BE2C (cell line): ENCODE measurements at regions not wholly inside any gene's neighbourhood (a gene's known extent, or its start where the extent isn't known, plus 50 kb on each side); places are given as distances from the start of the nearest gene placed in this dataset.

Experiments
- DNase-seq: peaks from one replicate; pipeline ENCODE4 v3.0.0-alpha.2; 2020
- H3K27me3 ChIP-seq: fragments of 250-450 bp; sonication (Bioruptor Pico); 2 replicates; pipeline ENCODE4 v1.5.1; 2020; ENCODE audit warnings: mild to moderate bottlenecking
- H3K36me3 ChIP-seq: fragments of 250-450 bp; sonication (Bioruptor Pico); 2 replicates; pipeline ENCODE4 v1.5.1; 2020; ENCODE audit warnings: mild to moderate bottlenecking
- H3K4me1 ChIP-seq: fragments of 250-450 bp; sonication (Bioruptor Pico); 2 replicates; pipeline ENCODE4 v1.5.1; 2020
- H3K4me3 ChIP-seq: 2 replicates; pipeline ENCODE4 v1.5.1; 2011; ENCODE audit warnings: low read depth, low read length
- H3K9me3 ChIP-seq: fragments of 250-450 bp; sonication (Bioruptor Pico); 2 replicates; pipeline ENCODE4 v1.5.1; 2020
- TF ChIP-seq, protein P1 (sequence below): IDR thresholded peaks from 2 replicates; pipeline ENCODE4 v1.5.1; 2012; ENCODE audit warnings: mild to moderate bottlenecking, low read depth, low read length

DNA sequence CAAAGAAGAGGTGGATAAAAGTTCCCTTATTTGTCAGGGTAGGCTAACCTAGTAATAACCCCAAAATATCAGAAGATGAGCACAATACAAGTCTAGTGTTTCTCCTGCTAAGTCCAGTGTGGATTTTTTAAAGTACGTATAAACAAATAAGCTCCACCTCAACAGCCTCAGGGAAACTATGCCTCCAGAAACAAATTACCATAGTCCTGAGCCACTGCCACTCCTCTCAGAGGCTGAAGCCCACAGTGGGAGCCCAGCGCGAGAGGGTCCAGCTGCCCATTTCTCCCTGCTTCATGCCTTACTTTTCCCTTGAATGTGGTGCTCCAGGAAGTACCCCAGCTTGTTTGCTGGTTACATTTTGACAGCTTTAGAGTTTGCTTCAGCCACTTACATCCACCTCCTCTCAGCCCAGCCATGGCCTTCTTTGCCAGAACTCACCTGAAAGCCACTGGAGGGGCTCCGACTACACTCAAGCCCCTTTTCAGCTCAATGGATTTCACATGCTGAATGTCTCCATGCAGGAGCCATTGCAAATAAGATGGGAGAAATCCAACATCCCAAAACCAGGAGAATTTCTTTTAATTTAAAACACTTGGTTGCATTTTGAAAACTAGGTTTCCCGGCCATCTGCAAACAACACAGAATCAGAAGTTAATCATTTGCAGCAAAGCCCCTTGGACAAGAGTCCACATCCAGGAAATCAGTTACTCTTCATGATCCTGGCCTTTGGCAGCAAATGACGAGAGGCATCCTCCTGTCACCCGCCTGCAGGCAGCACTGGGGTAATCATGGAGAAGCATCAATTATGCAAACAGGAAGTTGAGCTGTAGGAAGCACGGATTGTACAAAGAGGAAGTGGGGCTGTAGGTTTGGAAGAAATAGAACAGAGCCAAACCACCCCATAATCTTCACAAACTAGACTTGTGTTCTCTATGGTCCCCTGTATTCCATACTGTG lies 138.1 kb downstream of the HERPUD2 start:
- H3K36me3 ChIP-seq: no peaks in the 10 kb centered on the region
- TF ChIP-seq, protein P1, sequence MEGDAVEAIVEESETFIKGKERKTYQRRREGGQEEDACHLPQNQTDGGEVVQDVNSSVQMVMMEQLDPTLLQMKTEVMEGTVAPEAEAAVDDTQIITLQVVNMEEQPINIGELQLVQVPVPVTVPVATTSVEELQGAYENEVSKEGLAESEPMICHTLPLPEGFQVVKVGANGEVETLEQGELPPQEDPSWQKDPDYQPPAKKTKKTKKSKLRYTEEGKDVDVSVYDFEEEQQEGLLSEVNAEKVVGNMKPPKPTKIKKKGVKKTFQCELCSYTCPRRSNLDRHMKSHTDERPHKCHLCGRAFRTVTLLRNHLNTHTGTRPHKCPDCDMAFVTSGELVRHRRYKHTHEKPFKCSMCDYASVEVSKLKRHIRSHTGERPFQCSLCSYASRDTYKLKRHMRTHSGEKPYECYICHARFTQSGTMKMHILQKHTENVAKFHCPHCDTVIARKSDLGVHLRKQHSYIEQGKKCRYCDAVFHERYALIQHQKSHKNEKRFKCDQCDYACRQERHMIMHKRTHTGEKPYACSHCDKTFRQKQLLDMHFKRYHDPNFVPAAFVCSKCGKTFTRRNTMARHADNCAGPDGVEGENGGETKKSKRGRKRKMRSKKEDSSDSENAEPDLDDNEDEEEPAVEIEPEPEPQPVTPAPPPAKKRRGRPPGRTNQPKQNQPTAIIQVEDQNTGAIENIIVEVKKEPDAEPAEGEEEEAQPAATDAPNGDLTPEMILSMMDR: no peak
- DNase-seq: no peak
- H3K27me3 ChIP-seq: no peaks in the 10 kb centered on the region
- H3K9me3 ChIP-seq: no peaks in the 10 kb centered on the region
- no peak overlapping the region for H3K4me3 ChIP-seq
- no peaks in the 10 kb centered on the region for H3K4me1 ChIP-seq

DNA sequence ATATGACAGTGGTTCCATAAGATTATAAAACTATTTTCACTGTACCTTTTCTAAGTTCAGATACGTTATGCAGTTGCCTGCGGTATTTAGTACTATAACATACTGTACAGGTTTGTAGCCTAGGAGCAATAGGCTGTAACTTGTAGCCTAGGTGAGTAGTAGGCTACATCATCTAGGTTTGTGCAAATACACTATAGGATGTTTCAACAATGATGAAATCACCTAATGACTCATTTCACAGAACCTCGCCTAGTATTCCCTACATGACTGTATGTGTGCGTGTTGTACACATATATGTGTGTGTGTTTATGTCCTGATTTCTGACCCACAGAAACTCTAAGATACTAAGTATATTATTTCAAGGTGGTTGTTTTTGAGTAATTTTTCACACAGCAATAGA lies 139.0 kb downstream of the HERPUD2 start:
- no peak for DNase-seq
- H3K36me3 ChIP-seq: no peaks in the 10 kb centered on the region
- H3K9me3 ChIP-seq: no peaks in the 10 kb centered on the region
- H3K4me1 ChIP-seq: no peaks in the 10 kb centered on the region
- no peaks in the 10 kb centered on the region for H3K27me3 ChIP-seq
- no peak overlapping the region for H3K4me3 ChIP-seq
- TF ChIP-seq, protein P1: no peak

DNA sequence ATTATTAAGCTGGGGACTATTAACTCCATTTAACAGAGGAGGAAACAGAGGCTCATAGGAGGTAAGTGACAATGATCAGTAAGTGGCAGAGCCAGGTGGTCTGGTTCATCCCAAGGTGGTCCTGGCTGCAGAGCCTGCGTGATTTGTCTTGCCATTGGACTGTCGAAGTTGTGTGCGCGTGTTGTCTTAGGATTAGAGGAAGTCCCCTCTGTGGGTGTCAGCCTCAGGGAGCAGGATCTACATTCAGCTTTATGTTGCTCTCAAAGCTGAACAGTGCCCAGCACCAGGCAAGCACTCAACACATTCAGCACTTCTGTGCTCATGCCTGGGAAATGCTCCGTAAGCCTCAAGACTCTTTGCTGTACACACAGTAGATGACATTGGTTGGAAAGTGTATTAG lies 139.5 kb downstream of the HERPUD2 start:
- no peaks in the 10 kb centered on the region for H3K4me1 ChIP-seq
- TF ChIP-seq, protein P1: no peak
- H3K36me3 ChIP-seq: no peaks in the 10 kb centered on the region
- H3K4me3 ChIP-seq: no peak overlapping the region
- no peak for DNase-seq
- H3K9me3 ChIP-seq: no peaks in the 10 kb centered on the region
- no peaks in the 10 kb centered on the region for H3K27me3 ChIP-seq

DNA sequence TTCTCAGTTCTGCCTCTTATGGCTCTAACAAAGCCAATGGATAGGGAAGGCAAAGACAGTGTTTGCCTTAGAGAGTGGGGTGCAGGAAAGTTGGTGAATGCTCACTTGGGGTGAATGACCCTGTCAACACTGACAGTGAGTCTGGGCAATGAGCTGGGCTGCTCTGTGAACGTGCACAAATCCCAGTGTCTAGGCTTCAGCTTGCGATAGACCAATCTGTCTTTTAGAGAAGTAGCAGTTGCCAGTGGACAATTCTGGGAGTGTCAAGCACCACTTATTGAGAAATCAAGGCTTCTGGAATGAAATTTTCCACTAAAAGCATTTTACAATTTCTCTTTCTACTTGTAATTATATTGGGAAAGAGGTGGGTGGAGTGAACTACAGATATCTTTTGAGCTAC lies 141.4 kb downstream of the HERPUD2 start:
- no peaks in the 10 kb centered on the region for H3K9me3 ChIP-seq
- H3K4me1 ChIP-seq: no peaks in the 10 kb centered on the region
- TF ChIP-seq, protein P1: no peak
- no peaks in the 10 kb centered on the region for H3K27me3 ChIP-seq
- no peaks in the 10 kb centered on the region for H3K36me3 ChIP-seq
- H3K4me3 ChIP-seq: no peak overlapping the region
- no peak for DNase-seq

DNA sequence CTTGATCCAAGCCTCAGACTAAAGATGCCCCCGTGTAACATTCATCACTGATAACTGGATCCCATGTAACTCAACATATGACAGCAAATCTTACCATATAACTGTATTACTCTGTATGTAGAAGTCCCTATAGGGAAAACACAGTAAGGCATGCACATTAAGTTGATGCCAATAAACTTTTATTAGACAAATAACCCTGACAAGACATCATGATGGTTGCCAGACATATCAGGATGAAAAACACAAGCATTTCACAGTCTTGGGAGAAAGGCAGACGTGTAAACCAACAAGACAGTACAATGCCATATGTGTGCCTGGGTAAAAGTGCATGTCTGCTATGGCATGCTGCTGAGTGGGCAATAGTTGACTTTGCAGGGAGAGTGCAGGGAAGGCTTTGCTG lies 142.2 kb downstream of the HERPUD2 start:
- TF ChIP-seq, protein P1: no peak

More for the DNA sequence above, 142.2 kb downstream of the HERPUD2 start:
- H3K27me3 ChIP-seq: no peaks in the 10 kb centered on the region
- no peaks in the 10 kb centered on the region for H3K4me1 ChIP-seq
- H3K36me3 ChIP-seq: no peaks in the 10 kb centered on the region
- DNase-seq: no peak
- H3K9me3 ChIP-seq: no peaks in the 10 kb centered on the region
- no peak overlapping the region for H3K4me3 ChIP-seq
